ENCODE measurements at regions not wholly inside any gene's neighbourhood (a gene's known extent, or its start where the extent isn't known, plus 50 kb on each side); places are given as distances from the start of the nearest gene placed in this dataset.

- no peak overlapping the region for H3K27ac Mint-ChIP-seq (ENCODE audit: unreplicated experiment)
- H3K36me3 Mint-ChIP-seq (ENCODE audit: low read depth), result no peaks in the 10 kb centered on the region
- no peak overlapping the region for H3K4me3 Mint-ChIP-seq
- H3K9me3 Mint-ChIP-seq, result no peaks in the 10 kb centered on the region
- no peak for TF ChIP-seq CTCF (conservative IDR thresholded peaks at IDR 0.05)
- H3K4me1 Mint-ChIP-seq, result peaks cover 23% of the 10 kb centered on the region
- H3K27me3 Mint-ChIP-seq (ENCODE audit: low read depth), result no peaks in the 10 kb centered on the region
- no peak for DNase-seq (ENCODE audit: low read depth, low spot score)
Measured at GRCh38 chr17:13387952-13388351, 213.8 kb downstream of the HS3ST3A1 start.

DNA sequence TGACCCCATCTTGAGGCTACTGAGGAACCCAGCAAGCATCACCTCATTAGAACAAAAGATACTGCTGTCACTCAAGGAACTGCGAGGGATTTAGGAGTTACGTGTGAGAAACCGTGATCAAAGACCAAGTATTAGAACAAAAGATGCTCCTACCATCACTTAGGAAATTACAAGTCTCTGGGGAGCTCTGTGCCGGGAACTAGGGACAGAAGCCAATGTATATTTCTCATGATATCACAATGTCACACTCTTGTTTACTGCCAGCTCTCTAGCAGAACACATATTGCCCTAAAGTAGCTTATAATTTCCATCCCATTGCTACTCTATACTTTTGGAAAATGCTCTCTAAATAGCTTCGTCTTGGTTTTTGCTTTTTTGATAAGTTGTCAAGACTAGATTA lies 214.5 kb downstream of the HS3ST3A1 start:
- no peak overlapping the region for H3K27ac Mint-ChIP-seq (ENCODE audit: unreplicated experiment)
- DNase-seq (ENCODE audit: low read depth, low spot score), result no peak
- no peak overlapping the region for H3K4me3 Mint-ChIP-seq
- no peaks in the 10 kb centered on the region for H3K9me3 Mint-ChIP-seq
- no peaks in the 10 kb centered on the region for H3K36me3 Mint-ChIP-seq (ENCODE audit: low read depth)
- TF ChIP-seq CTCF (conservative IDR thresholded peaks at IDR 0.05), result no peak
- H3K4me1 Mint-ChIP-seq, result peaks cover 23% of the 10 kb centered on the region
- no peaks in the 10 kb centered on the region for H3K27me3 Mint-ChIP-seq (ENCODE audit: low read depth)

GRCh38 chr17:13385481-13385911 lies 216.2 kb downstream of the HS3ST3A1 start:
- Mint-ChIP-seq H3K36me3 (ENCODE audit: low read depth) (no peaks in the 10 kb centered on the region), H3K4me1 (peaks cover 23% of the 10 kb centered on the region), H3K4me3 (no peak overlapping the region), H3K27me3 (ENCODE audit: low read depth) (no peaks in the 10 kb centered on the region), H3K9me3 (peaks cover 5% of the 10 kb centered on the region), H3K27ac (ENCODE audit: unreplicated experiment) (peak overlapping the region; percentile 91)
- no peak for DNase-seq (ENCODE audit: low read depth, low spot score)
- no peak for TF ChIP-seq CTCF (conservative IDR thresholded peaks at IDR 0.05)

- Mint-ChIP-seq H3K9me3 (peaks cover 9% of the 10 kb centered on the region), H3K4me3 (no peak overlapping the region), H3K4me1 (peaks cover 23% of the 10 kb centered on the region), H3K36me3 (ENCODE audit: low read depth) (no peaks in the 10 kb centered on the region), H3K27ac (ENCODE audit: unreplicated experiment) (peak overlapping the region; percentile 94), H3K27me3 (ENCODE audit: low read depth) (no peaks in the 10 kb centered on the region)
- no peak for TF ChIP-seq CTCF (conservative IDR thresholded peaks at IDR 0.05)
- no peak for DNase-seq (ENCODE audit: low read depth, low spot score)
Measured at GRCh38 chr17:13384626-13385025, 217.1 kb downstream of the HS3ST3A1 start.

DNA sequence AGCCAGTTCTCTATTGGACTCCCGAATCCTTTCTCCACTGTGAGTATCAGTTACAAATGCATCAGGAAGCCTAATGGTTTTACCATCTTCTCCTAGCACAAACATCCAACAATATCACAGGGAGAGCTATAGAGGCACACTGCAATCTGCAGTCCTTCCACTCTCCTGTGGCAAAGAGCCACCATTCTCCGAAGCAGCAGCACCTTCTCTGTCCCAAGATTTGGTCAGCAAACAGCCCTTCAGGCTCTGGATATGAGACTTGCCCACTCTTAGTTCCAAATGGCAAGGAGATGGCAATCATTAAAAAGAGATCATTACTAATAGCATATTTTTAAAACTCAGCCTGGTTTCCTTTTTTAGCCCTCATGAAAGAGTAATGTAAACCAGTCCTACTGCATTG lies 223.4 kb downstream of the HS3ST3A1 start:
- H3K4me1 Mint-ChIP-seq, result peaks cover 8% of the 10 kb centered on the region
- peaks cover 12% of the 10 kb centered on the region for H3K9me3 Mint-ChIP-seq
- H3K27ac Mint-ChIP-seq (ENCODE audit: unreplicated experiment), result no peak overlapping the region
- no peaks in the 10 kb centered on the region for H3K36me3 Mint-ChIP-seq (ENCODE audit: low read depth)
- no peak for TF ChIP-seq CTCF (conservative IDR thresholded peaks at IDR 0.05)
- H3K4me3 Mint-ChIP-seq, result no peak overlapping the region
- no peaks in the 10 kb centered on the region for H3K27me3 Mint-ChIP-seq (ENCODE audit: low read depth)
- DNase-seq (ENCODE audit: low read depth, low spot score), result no peak
